HG03378 (cell line): ENCODE measurements at regions not wholly inside any gene's neighbourhood (a gene's known extent, or its start where the extent isn't known, plus 50 kb on each side); places are given as distances from the start of the nearest gene placed in this dataset.
"Not testable (repeated sequence)": the region's sequence is repeated elsewhere in the genome, so short reads cannot be mapped to it uniquely, and the experiment has no call there.

Experiments
- ATAC-seq: cut with Tn5 transposase; IDR thresholded peaks from one replicate; pipeline ENCODE4 v1.9.1; 2021; ENCODE audit warnings: mild to moderate bottlenecking, moderate library complexity; ENCODE audit not compliant: unreplicated experiment

- ATAC-seq = no peak
Measured at GRCh38 chr12:44457465-44457864, 418.6 kb downstream of the NELL2 start.

- ATAC-seq = not testable (repeated sequence)
Measured at GRCh38 chr12:44454959-44455358, 421.2 kb downstream of the NELL2 start.

GRCh38 chr12:44446181-44446580 lies 429.9 kb downstream of the NELL2 start:
- no peak for ATAC-seq

GRCh38 chr12:44441155-44441554 lies 435.0 kb downstream of the NELL2 start:
- peak; percentile 82 for ATAC-seq
